Skeletal muscle satellite cell (primary cell): ENCODE measurements at regions not wholly inside any gene's neighbourhood (a gene's known extent, or its start where the extent isn't known, plus 50 kb on each side); places are given as distances from the start of the nearest gene placed in this dataset.

ENCODE experiments used
- H3K27me3 ChIP-seq: 2 replicates; pipeline ENCODE4 v1.7.0; 2013; ENCODE audit warnings: low read length; ENCODE audit not compliant: control insufficient read depth, insufficient read depth
- H3K36me3 ChIP-seq: 2 replicates; pipeline ENCODE4 v1.7.0; 2013; ENCODE audit warnings: mild to moderate bottlenecking, control low read depth, low read length; ENCODE audit not compliant: insufficient read depth
- H3K4me1 ChIP-seq: 2 replicates; pipeline ENCODE4 v1.7.0; 2013; ENCODE audit warnings: low read length; ENCODE audit not compliant: control insufficient read depth, insufficient read depth
- H3K4me2 ChIP-seq: 2 replicates; pipeline ENCODE4 v1.7.0; 2013; ENCODE audit warnings: mild to moderate bottlenecking, low read length
- H3K4me3 ChIP-seq: 2 replicates; pipeline ENCODE4 v1.7.0; 2013; ENCODE audit warnings: low read length
- H3K9ac ChIP-seq: 2 replicates; pipeline ENCODE4 v1.7.0; 2013; ENCODE audit warnings: mild to moderate bottlenecking, low read depth, low read length, moderate library complexity
- H3K9me3 ChIP-seq: replicated peaks from 2 replicates; pipeline ENCODE4 v1.7.0; 2013; ENCODE audit warnings: mild to moderate bottlenecking, control low read depth, low read length

DNA sequence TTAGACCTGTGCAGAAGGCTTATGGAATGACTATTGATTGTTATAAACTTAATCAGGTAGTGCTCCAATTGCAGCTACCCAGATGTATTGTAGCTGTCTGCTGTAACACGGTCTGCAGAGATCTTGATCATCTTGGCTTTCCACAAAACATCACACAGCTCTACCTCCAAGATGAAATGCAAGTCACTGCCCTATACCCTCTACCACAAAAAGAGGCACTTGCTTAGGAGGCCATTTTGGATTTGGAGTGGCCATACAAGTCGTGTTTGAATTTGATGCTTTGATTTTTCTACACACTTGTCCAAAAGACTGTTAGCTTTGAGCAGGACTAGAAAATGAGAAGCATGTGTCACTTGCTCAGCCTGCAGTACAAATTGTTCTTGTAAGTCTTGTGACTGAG, 377.2 kb downstream of the TNS3 start:
- H3K27me3 ChIP-seq = peaks cover 43% of the 10 kb centered on the region
- no peak overlapping the region for H3K4me2 ChIP-seq
- no peak overlapping the region for H3K4me3 ChIP-seq
- H3K36me3 ChIP-seq = no peaks in the 10 kb centered on the region
- H3K4me1 ChIP-seq = no peaks in the 10 kb centered on the region
- no peaks in the 10 kb centered on the region for H3K9me3 ChIP-seq
- H3K9ac ChIP-seq = no peak overlapping the region

- Histone ChIP-seq H3K9me3 (no peaks in the 10 kb centered on the region), H3K36me3 (no peaks in the 10 kb centered on the region), H3K4me3 (no peak overlapping the region), H3K4me2 (no peak overlapping the region), H3K27me3 (peaks cover 34% of the 10 kb centered on the region), H3K4me1 (peaks cover 3% of the 10 kb centered on the region), H3K9ac (no peak overlapping the region)
Measured at GRCh38 chr7:47202146-47202783, 379.6 kb downstream of the TNS3 start.

DNA sequence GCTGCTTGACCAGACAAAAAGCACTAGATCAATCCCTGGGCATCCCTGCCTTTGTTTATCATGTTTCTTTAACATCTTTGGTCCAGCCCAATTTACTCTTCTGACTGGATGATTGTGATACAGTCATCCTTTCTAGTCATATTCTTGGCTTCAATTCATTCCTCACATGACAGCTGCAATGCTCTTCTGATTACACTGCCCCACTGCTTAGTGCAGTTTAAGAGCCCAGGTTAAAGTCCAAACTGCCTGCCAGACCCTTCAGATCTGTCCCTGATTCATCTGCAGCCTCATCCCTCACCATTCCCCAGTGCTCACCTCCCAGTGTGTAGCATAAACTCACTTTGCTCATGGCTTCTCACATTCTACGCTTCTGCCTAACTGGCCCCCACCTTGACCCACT, 383.8 kb downstream of the TNS3 start:
- no peaks in the 10 kb centered on the region for H3K36me3 ChIP-seq
- no peak overlapping the region for H3K4me3 ChIP-seq
- H3K9me3 ChIP-seq = no peaks in the 10 kb centered on the region
- H3K4me1 ChIP-seq = peaks cover 3% of the 10 kb centered on the region
- H3K27me3 ChIP-seq = peaks cover 45% of the 10 kb centered on the region
- no peak overlapping the region for H3K4me2 ChIP-seq
- H3K9ac ChIP-seq = no peak overlapping the region

DNA sequence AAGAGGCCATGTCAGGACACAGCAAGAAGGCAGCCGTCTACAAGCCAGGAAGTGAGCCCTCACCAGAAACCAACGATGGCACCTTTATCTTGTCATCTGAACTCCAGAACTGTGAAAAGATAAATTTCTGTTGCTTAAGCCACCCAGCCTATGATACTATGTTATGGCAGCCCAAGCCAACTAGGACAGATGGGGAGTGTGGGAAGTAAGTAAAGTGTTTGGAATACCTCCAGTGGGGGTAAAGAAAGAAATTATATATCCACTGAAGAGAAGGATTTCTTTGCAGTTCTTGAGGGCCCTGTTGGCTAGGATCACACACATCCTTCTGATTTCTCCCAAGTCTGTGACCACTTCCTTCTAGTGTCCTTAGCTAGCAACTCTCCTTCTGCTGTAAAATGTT, 384.4 kb downstream of the TNS3 start:
- no peaks in the 10 kb centered on the region for H3K36me3 ChIP-seq
- H3K9me3 ChIP-seq = no peaks in the 10 kb centered on the region
- H3K4me1 ChIP-seq = peaks cover 3% of the 10 kb centered on the region
- no peak overlapping the region for H3K4me2 ChIP-seq
- H3K27me3 ChIP-seq = peaks cover 49% of the 10 kb centered on the region
- H3K4me3 ChIP-seq = no peak overlapping the region
- H3K9ac ChIP-seq = no peak overlapping the region

DNA sequence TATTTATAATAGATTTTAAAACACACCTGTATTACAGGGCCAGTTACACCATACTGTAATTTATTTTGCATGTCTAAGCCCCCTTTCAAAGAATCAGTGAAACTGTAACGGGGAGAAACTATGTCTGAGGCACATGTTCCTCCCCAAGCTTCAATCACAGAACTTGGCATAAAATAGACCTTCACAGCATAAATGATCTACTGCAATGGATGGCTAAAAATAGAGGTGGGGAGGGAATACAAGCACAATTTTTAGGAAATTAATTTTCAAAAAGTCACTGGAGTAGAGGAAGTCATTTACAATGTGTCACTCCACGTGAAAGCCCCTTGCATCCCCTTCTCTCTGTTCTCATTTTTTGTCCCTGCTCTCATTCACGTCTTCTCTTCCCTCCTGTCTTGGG, 385.2 kb downstream of the TNS3 start:
- H3K36me3 ChIP-seq = no peaks in the 10 kb centered on the region
- H3K4me1 ChIP-seq = peaks cover 3% of the 10 kb centered on the region
- H3K4me2 ChIP-seq = no peak overlapping the region
- no peaks in the 10 kb centered on the region for H3K9me3 ChIP-seq
- H3K9ac ChIP-seq = no peak overlapping the region
- H3K4me3 ChIP-seq = no peak overlapping the region
- peaks cover 50% of the 10 kb centered on the region for H3K27me3 ChIP-seq

DNA sequence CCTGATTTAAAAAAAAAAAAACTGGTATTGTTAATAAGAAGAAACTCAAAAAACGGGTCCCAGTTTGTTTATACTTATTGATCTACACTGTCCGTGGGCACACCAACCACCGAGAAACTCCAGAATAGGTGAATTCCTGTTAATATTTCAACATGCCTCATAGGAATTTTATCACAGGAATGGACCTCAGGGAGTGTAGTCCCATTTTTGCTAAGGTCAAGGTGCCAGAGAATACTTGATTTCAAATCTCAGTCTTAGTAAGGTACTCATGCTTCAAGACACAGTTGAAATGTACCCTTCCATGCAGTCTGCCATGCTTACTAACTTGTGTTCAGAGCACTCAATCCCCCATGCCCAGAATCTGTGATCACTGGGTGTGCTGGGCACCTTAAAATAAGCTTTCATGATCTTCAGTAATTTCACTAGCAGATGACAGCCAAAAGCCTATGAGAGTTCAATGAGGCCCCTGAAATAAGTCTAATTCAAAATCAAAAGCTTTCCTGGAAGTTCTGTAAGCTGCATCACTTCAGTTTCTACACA, 385.7 kb downstream of the TNS3 start:
- Histone ChIP-seq H3K27me3 (peaks cover 46% of the 10 kb centered on the region), H3K9ac (no peak overlapping the region), H3K4me3 (no peak overlapping the region), H3K9me3 (no peaks in the 10 kb centered on the region), H3K4me2 (no peak overlapping the region), H3K4me1 (peaks cover 3% of the 10 kb centered on the region), H3K36me3 (no peaks in the 10 kb centered on the region)

DNA sequence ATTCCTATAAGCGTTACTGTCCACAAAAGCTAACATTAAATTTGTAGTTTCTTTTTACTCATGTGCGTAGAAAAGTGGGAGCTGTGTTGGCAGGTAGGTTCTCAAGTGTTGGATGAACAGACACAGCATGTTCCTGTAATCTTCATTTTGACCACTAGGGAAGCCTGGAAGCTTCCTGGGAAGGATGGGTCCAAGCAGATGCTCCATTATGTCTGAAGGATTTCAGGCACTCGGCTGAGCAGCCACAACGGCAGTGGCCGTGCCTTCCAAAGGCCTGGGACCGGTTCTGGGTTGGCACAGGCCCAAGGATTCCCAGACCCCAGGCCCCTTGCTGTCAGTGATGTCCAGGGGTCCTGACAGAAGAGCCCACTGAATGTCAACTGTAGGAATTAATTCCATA, 386.3 kb downstream of the TNS3 start:
- H3K9me3 ChIP-seq = no peaks in the 10 kb centered on the region
- H3K36me3 ChIP-seq = no peaks in the 10 kb centered on the region
- H3K9ac ChIP-seq = no peak overlapping the region
- H3K4me3 ChIP-seq = no peak overlapping the region
- H3K4me2 ChIP-seq = no peak overlapping the region
- H3K27me3 ChIP-seq = peaks cover 47% of the 10 kb centered on the region
- H3K4me1 ChIP-seq = peaks cover 3% of the 10 kb centered on the region

- H3K9ac ChIP-seq = no peak overlapping the region
- H3K27me3 ChIP-seq = peaks cover 52% of the 10 kb centered on the region
- H3K36me3 ChIP-seq = no peaks in the 10 kb centered on the region
- H3K4me3 ChIP-seq = no peak overlapping the region
- peaks cover 3% of the 10 kb centered on the region for H3K4me1 ChIP-seq
- H3K4me2 ChIP-seq = no peak overlapping the region
- no peaks in the 10 kb centered on the region for H3K9me3 ChIP-seq
Measured at GRCh38 chr7:47194516-47195057, 387.3 kb downstream of the TNS3 start.

GRCh38 chr7:47192978-47193377, 388.9 kb downstream of the TNS3 start:
- Histone ChIP-seq H3K27me3 (peaks cover 47% of the 10 kb centered on the region), H3K9me3 (no peaks in the 10 kb centered on the region), H3K9ac (no peak overlapping the region), H3K36me3 (no peaks in the 10 kb centered on the region), H3K4me3 (no peak overlapping the region), H3K4me1 (no peaks in the 10 kb centered on the region), H3K4me2 (no peak overlapping the region)

GRCh38 chr7:47191876-47192291, 390.0 kb downstream of the TNS3 start:
- no peak overlapping the region for H3K4me3 ChIP-seq
- H3K4me1 ChIP-seq = no peaks in the 10 kb centered on the region
- no peaks in the 10 kb centered on the region for H3K36me3 ChIP-seq
- H3K9me3 ChIP-seq = no peaks in the 10 kb centered on the region
- no peak overlapping the region for H3K9ac ChIP-seq
- no peak overlapping the region for H3K4me2 ChIP-seq
- peaks cover 42% of the 10 kb centered on the region for H3K27me3 ChIP-seq

DNA sequence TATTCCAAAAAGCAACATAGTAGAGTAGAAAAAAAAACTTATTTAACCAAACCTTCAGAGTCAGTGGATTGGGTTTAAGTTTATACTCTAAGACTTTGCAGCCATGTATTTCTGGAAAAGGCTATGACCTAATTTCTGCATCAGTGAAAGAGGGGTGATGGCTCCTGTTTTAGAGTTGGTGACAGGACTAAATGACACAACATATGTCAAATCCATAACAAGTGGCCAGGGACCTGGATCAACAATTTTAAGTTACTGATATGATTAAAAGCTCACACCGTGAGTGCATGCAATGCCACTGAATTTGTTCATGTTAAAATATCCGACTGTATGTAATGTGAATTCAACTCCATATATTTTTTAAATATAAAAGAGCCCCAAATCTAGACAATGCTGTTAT, 390.6 kb downstream of the TNS3 start:
- Histone ChIP-seq H3K9ac (no peak overlapping the region), H3K27me3 (peaks cover 48% of the 10 kb centered on the region), H3K9me3 (no peaks in the 10 kb centered on the region), H3K4me1 (no peaks in the 10 kb centered on the region), H3K4me2 (no peak overlapping the region), H3K36me3 (no peaks in the 10 kb centered on the region), H3K4me3 (no peak overlapping the region)

GRCh38 chr7:47190462-47190861, 391.4 kb downstream of the TNS3 start:
- H3K4me2 ChIP-seq = no peak overlapping the region
- H3K9me3 ChIP-seq = no peaks in the 10 kb centered on the region
- H3K36me3 ChIP-seq = no peaks in the 10 kb centered on the region
- H3K4me1 ChIP-seq = no peaks in the 10 kb centered on the region
- no peak overlapping the region for H3K9ac ChIP-seq
- H3K4me3 ChIP-seq = no peak overlapping the region
- peaks cover 47% of the 10 kb centered on the region for H3K27me3 ChIP-seq
